AG04449 (cell line): ENCODE measurements at regions not wholly inside any gene's neighbourhood (a gene's known extent, or its start where the extent isn't known, plus 50 kb on each side); places are given as distances from the start of the nearest gene placed in this dataset.

Source experiments
- CTCF ChIA-PET: fragments of 350-600 bp; formaldehyde crosslinking; extraction: SDS; loops from one replicate; lab custom pipeline; 2021; ENCODE audit warnings: antibody characterized with exemption; lab: Yijun Ruan, JAX
- POLR2A ChIA-PET: fragments of 400-600, 350-600 bp; formaldehyde crosslinking; extraction: SDS; loops from one replicate; lab custom pipeline; 2020; ENCODE audit warnings: antibody characterized with exemption, inconsistent platforms; lab: Yijun Ruan, JAX
- DNase-seq: peaks from one replicate; pipeline ENCODE4 v3.0.0-alpha.2; 2010; ENCODE audit warnings: low read depth, low spot score
- H3K4me3 ChIP-seq: 2 replicates; pipeline ENCODE4 v1.5.1; 2011; ENCODE audit warnings: low read depth, mild to moderate bottlenecking, control low read depth, low read length
- TF ChIP-seq, protein P1 (sequence below): IDR thresholded peaks from one replicate; pipeline ENCODE4 v1.5.1; 2011; ENCODE audit warnings: mild to moderate bottlenecking, moderate library complexity, low read length, control low read depth, inconsistent platforms; ENCODE audit not compliant: insufficient read depth; ENCODE audit errors: missing control alignments

- no peak overlapping the region for H3K4me3 ChIP-seq
- ChIA-PET POLR2A (no interaction called here), CTCF (interaction anchor here (3.0 to 7.2 kb wide), 2 partner anchors 9 to 262 kb away, joined by 11 to 47 read pairs; no protein-coding TSS in a partner anchor)
- TF ChIP-seq, protein P1, sequence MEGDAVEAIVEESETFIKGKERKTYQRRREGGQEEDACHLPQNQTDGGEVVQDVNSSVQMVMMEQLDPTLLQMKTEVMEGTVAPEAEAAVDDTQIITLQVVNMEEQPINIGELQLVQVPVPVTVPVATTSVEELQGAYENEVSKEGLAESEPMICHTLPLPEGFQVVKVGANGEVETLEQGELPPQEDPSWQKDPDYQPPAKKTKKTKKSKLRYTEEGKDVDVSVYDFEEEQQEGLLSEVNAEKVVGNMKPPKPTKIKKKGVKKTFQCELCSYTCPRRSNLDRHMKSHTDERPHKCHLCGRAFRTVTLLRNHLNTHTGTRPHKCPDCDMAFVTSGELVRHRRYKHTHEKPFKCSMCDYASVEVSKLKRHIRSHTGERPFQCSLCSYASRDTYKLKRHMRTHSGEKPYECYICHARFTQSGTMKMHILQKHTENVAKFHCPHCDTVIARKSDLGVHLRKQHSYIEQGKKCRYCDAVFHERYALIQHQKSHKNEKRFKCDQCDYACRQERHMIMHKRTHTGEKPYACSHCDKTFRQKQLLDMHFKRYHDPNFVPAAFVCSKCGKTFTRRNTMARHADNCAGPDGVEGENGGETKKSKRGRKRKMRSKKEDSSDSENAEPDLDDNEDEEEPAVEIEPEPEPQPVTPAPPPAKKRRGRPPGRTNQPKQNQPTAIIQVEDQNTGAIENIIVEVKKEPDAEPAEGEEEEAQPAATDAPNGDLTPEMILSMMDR, result no peak
- DNase-seq, result no peak
These were observed 72.7 kb upstream of the ZNF648 start for GRCh38 chr1:182134257-182134656.

- TF ChIP-seq, protein P1, result no peak
- no peak overlapping the region for H3K4me3 ChIP-seq
- CTCF ChIA-PET, result interaction anchor here (7.2 kb wide), 1 partner anchor 10 kb away, joined by 47 read pairs; no protein-coding TSS in a partner anchor
- POLR2A ChIA-PET, result no interaction called here
- DNase-seq, result no peak
These were observed 71.7 kb upstream of the ZNF648 start for GRCh38 chr1:182133181-182133580.

DNA sequence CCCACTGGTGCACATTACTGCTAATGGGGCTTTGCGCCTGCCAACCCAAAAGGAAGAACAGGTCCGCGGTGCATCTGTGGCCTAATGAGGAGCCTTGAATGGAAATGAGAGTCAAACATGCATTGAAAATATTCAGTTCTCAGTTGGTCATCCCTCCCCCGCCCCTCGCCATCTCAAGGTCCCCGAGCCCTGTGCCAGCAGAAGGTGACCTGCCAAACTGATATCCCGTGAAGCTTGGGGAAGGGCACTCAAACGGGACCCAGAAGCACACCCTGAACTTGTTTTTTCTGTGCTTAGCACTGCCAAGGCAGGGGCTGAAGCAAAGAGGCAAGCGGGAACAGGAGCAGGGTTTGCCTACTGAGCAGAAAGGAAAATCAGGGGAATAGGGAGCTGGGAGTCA, 67.9 kb upstream of the ZNF648 start:
- ChIA-PET POLR2A (no interaction called here), CTCF (interaction anchor here (2.0 to 7.2 kb wide), 2 partner anchors 14 to 268 kb away, joined by 5 to 47 read pairs; no protein-coding TSS in a partner anchor)
- DNase-seq, result no peak
- no peak overlapping the region for H3K4me3 ChIP-seq
- TF ChIP-seq, protein P1, result no peak

DNA sequence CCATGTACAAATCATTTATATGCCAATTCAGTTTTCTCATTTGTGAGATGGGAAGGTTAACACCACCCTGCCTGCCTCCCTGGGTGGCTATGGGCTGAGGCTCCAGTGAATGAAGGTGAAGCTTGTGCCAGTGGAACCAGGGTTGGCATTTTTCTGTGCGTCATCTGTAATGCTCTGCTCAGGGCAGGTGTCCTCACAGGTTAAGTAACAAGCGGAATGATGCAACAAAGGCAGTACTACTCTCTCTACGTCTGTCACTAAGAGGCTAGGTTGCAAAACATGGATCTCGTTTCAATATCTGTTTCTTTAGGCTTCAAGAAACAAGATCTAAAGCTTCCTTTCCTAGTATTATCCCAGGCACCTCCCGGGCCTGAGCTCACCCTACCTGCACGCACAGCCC, 67.0 kb upstream of the ZNF648 start:
- TF ChIP-seq, protein P1, result no peak
- CTCF ChIA-PET, result interaction anchor here (2.0 to 2.1 kb wide), 2 partner anchors 15 to 269 kb away, joined by 5 to 10 read pairs; no protein-coding TSS in a partner anchor
- DNase-seq, result no peak
- no peak overlapping the region for H3K4me3 ChIP-seq
- POLR2A ChIA-PET, result no interaction called here

- POLR2A ChIA-PET, result no interaction called here
- TF ChIP-seq, protein P1, result no peak
- DNase-seq, result no peak
- no peak overlapping the region for H3K4me3 ChIP-seq
- CTCF ChIA-PET, result interaction anchor here (2.1 kb wide), 1 partner anchor 16 kb away, joined by 10 read pairs; no protein-coding TSS in a partner anchor
These were observed 66.1 kb upstream of the ZNF648 start for GRCh38 chr1:182127656-182128055.

GRCh38 chr1:182126272-182126800, 64.8 kb upstream of the ZNF648 start:
- DNase-seq, result no peak
- H3K4me3 ChIP-seq, result no peak overlapping the region
- ChIA-PET POLR2A (no interaction called here), CTCF (no interaction called here)
- TF ChIP-seq, protein P1, result no peak
